Right atrium auricular region (tissue), 2 donors: ENCODE measurements at regions not wholly inside any gene's neighbourhood (a gene's known extent, or its start where the extent isn't known, plus 50 kb on each side); places are given as distances from the start of the nearest gene placed in this dataset.

Experiments
- DNase-seq: peaks from one replicate; pipeline ENCODE4 v3.0.0-alpha.2; 2019; ENCODE audit warnings: low spot score
- H3K27ac ChIP-seq, 2 donors: fragments of 200-600 bp; sonication (generic); 1 replicate in 1 of 2; 2 replicates in 1 of 2; pipeline ENCODE4 v1.5.1; 2016 to 2019
- H3K27me3 ChIP-seq, 2 donors: fragments of 200-600 bp; sonication (generic); one replicate each; pipeline versions ENCODE4 v1.5.1 to v1.6.0; 2017 to 2019
- H3K36me3 ChIP-seq: fragments of 200-600 bp; sonication (generic); one replicate; pipeline ENCODE4 v1.5.1; 2016
- H3K4me1 ChIP-seq, 2 donors: fragments of 200-600 bp; sonication (generic); one replicate each; pipeline versions ENCODE4 v1.5.1 to v1.6.0; 2017 to 2019
- H3K4me3 ChIP-seq, 2 donors: fragments of 200-600 bp; sonication (generic); 1 replicate in 1 of 2; 2 replicates in 1 of 2; pipeline ENCODE4 v1.5.1; 2017 to 2019; ENCODE audit warnings: mild to moderate bottlenecking in 1 of 2, moderate library complexity in 1 of 2
- H3K9me3 ChIP-seq, 2 donors: fragments of 200-600 bp; sonication (generic); one replicate each; pipeline ENCODE4 v1.5.1; 2019
- TF ChIP-seq, protein P1 (sequence below), 2 donors: fragments of 200-600 bp; sonication (generic); IDR thresholded peaks; one replicate each; pipeline ENCODE4 v1.5.1; 2019; ENCODE audit warnings: antibody characterized with exemption in 2 of 2

DNA sequence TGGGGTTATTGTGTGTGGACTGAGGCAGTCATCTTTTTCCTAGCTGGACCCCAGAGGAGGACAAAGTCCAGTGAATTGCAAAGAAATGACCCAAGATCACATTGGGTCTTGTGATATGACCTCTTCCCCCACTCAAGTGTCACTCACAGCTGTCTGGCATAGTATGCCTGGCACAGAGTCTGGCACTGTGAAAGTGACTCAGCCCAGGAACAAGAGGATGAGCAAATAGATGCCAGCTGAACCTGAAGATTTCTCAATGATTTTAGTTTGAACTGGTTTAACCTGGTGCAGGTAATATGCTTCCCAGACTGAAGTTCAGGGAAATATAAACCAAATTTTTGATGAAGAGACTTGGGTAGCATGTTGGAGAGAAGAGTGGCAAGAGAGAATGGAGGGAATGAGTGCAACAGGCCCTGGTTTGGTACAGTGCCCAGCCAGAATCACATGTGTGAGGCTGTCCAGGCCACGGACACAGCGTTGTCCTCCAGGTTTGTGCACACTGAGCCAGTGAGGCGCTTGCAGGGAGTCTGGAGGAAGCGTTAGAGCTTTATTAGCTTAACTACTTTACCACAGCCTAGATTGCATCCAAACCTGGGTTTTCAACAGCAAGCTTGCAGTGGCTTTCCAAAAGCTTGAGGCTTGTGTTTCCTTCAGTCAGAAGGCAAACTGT is 332.9 kb downstream of the NUAK1 start:
- H3K27ac ChIP-seq = no peak overlapping the region

GRCh38 chr12:105806400-105806770 is 332.4 kb downstream of the NUAK1 start:
- no peak for DNase-seq
- no peak overlapping the region for H3K4me3 ChIP-seq
- no peak overlapping the region for H3K27ac ChIP-seq
- TF ChIP-seq, protein P1, sequence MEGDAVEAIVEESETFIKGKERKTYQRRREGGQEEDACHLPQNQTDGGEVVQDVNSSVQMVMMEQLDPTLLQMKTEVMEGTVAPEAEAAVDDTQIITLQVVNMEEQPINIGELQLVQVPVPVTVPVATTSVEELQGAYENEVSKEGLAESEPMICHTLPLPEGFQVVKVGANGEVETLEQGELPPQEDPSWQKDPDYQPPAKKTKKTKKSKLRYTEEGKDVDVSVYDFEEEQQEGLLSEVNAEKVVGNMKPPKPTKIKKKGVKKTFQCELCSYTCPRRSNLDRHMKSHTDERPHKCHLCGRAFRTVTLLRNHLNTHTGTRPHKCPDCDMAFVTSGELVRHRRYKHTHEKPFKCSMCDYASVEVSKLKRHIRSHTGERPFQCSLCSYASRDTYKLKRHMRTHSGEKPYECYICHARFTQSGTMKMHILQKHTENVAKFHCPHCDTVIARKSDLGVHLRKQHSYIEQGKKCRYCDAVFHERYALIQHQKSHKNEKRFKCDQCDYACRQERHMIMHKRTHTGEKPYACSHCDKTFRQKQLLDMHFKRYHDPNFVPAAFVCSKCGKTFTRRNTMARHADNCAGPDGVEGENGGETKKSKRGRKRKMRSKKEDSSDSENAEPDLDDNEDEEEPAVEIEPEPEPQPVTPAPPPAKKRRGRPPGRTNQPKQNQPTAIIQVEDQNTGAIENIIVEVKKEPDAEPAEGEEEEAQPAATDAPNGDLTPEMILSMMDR (IDR thresholded peaks at IDR 0.05) = no peak
- peaks cover 0 to 7% of the 10 kb centered on the region in 2 donors for H3K4me1 ChIP-seq
- H3K36me3 ChIP-seq = no peaks in the 10 kb centered on the region
- no peaks in the 10 kb centered on the region for H3K27me3 ChIP-seq
- H3K9me3 ChIP-seq = no peaks in the 10 kb centered on the region

More for the DNA sequence above, 332.9 kb downstream of the NUAK1 start:
- Histone ChIP-seq H3K4me1 (peaks cover 0 to 7% of the 10 kb centered on the region in 2 donors), H3K27me3 (no peaks in the 10 kb centered on the region), H3K4me3 (no peak overlapping the region), H3K36me3 (no peaks in the 10 kb centered on the region), H3K9me3 (no peaks in the 10 kb centered on the region)
- TF ChIP-seq, protein P1 (IDR thresholded peaks at IDR 0.05) = no peak
- no peak for DNase-seq

DNA sequence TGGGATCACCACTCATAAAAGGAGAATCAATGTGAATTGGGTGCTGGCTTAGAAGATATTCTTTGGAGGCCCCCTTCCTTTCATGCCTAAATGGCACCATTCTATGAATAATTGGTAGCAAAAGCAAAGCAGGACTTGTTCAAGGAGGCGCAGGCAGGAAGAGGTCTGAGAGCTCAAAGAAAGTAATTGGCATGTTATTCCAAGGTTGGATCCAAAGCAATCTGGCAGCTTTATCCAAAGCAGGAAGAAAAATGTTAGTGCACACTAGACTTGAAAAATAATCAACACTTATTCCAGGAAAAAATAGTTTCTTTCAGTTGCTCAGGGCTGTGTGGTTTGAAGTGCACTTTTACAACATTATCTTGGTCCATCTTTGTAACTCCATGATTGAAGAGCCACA is 326.4 kb downstream of the NUAK1 start:
- H3K27ac ChIP-seq = no peak overlapping the region
- no peaks in the 10 kb centered on the region for H3K36me3 ChIP-seq
- H3K4me3 ChIP-seq = no peak overlapping the region
- no peaks in the 10 kb centered on the region for H3K9me3 ChIP-seq
- no peak for DNase-seq
- no peaks in the 10 kb centered on the region for H3K27me3 ChIP-seq
- no peaks in the 10 kb centered on the region for H3K4me1 ChIP-seq
- TF ChIP-seq, protein P1 (IDR thresholded peaks at IDR 0.05) = no peak

- no peaks in the 10 kb centered on the region for H3K4me1 ChIP-seq
- H3K9me3 ChIP-seq = no peaks in the 10 kb centered on the region
- H3K4me3 ChIP-seq = no peak overlapping the region
- H3K36me3 ChIP-seq = no peaks in the 10 kb centered on the region
- no peak overlapping the region for H3K27ac ChIP-seq
- TF ChIP-seq, protein P1 (IDR thresholded peaks at IDR 0.05) = no peak
- DNase-seq = no peak
- H3K27me3 ChIP-seq = no peaks in the 10 kb centered on the region
Observed at GRCh38 chr12:105813201-105813600, 325.6 kb downstream of the NUAK1 start.

- TF ChIP-seq, protein P1 (IDR thresholded peaks at IDR 0.05) = no peak
- no peaks in the 10 kb centered on the region for H3K27me3 ChIP-seq
- no peak overlapping the region for H3K4me3 ChIP-seq
- H3K36me3 ChIP-seq = no peaks in the 10 kb centered on the region
- no peak for DNase-seq
- H3K4me1 ChIP-seq = peaks cover 0 to under 1% of the 10 kb centered on the region in 2 donors
- no peaks in the 10 kb centered on the region for H3K9me3 ChIP-seq
- H3K27ac ChIP-seq = no peak overlapping the region
Observed at GRCh38 chr12:105814283-105814682, 324.5 kb downstream of the NUAK1 start.

- Histone ChIP-seq H3K27me3 (no peaks in the 10 kb centered on the region), H3K4me3 (no peak overlapping the region), H3K4me1 (peaks cover 0 to 31% of the 10 kb centered on the region in 2 donors), H3K36me3 (no peaks in the 10 kb centered on the region), H3K9me3 (no peaks in the 10 kb centered on the region), H3K27ac (no peak overlapping the region)
- no peak for DNase-seq
- TF ChIP-seq, protein P1 (IDR thresholded peaks at IDR 0.05) = no peak
Observed at GRCh38 chr12:105819549-105819948, 319.2 kb downstream of the NUAK1 start.
